ENCODE measurements at regions not wholly inside any gene's neighbourhood (a gene's known extent, or its start where the extent isn't known, plus 50 kb on each side); places are given as distances from the start of the nearest gene placed in this dataset.

DNA sequence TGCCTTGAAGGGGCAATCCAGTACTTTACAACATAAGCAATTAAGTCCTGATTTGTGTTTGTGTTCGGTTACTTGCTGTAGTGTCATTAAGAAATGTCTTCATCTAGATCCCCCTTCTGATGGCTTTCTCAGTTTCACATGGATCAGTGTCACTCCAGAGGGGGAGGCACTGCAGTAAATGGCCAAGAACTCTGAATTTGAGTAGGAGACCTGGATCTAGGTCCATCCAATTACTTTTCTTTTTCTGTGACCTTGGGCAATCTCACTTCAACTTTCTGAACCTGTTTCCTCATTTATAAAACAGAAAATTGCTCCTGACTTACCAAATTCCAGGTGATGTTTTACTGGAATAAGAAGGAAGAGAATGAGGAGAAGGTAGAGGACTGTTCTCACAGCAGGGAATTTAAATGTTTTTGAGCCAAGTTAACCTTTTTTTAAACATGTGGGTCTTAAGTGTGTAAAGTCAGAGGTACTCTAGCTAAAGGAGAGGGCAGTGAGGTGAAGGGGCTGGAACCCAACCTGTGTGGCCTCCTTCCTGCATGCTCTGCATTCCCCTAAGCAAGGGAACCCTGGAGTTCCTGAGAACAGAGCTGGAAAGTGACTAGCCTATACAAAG lies 285.5 kb downstream of the HACE1 start:
- DNase-seq (ENCODE audit: low spot score), result no peak

GRCh38 chr6:104573350-104573749 lies 286.4 kb downstream of the HACE1 start:
- DNase-seq (ENCODE audit: low spot score), result no peak

DNA sequence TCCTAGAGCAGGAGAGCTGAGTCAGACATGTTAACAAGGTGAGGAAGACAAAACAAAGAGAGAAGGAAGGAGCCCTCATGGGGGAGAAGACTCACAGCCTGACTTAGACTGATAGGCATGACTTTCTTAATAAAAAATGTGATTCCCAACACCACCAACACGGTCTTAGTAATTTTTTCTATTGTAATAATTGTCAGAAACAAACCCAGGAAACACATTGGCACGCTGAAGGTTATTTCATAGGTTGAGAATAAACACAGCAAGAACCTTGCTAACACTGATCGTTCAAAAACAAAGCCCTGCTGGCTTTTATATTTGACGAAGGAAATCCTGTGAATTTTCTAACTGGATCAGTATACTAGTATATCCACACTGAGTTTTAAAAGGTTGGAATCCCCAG lies 286.8 kb downstream of the HACE1 start:
- no peak for DNase-seq (ENCODE audit: low spot score)

DNA sequence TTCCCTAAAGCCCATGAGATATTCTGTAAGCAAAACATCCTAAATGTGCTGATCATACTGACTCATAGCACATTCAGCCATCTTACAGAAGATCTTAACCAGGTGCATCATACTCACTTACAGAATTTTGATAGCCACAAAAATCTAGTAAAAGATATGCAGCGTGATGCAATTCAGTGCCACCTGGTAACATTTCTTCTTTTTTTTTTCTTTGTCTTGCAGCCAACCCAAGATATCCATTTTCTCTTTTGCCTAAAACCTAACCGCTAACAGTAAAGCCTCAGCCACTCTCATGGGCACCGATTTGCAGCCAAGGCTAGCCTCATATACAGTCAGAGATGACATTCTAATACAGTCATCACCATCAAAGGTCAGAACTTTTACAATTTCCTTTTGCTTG lies 293.3 kb downstream of the HACE1 start:
- no peak for DNase-seq (ENCODE audit: low spot score)

- DNase-seq (ENCODE audit: low spot score), result no peak
These were observed 296.4 kb downstream of the HACE1 start for GRCh38 chr6:104563306-104563705.

- no peak for DNase-seq (ENCODE audit: low spot score)
These were observed 300.1 kb downstream of the HACE1 start for GRCh38 chr6:104559435-104560202.

GRCh38 chr6:104558746-104559145 lies 301.0 kb downstream of the HACE1 start:
- no peak for DNase-seq (ENCODE audit: low spot score)

- DNase-seq (ENCODE audit: low spot score), result no peak
These were observed 311.4 kb downstream of the HACE1 start for GRCh38 chr6:104548297-104548696.

GRCh38 chr6:104541411-104541810 lies 318.3 kb downstream of the HACE1 start:
- DNase-seq (ENCODE audit: low spot score), result no peak

- no peak for DNase-seq (ENCODE audit: low spot score)
These were observed 319.0 kb downstream of the HACE1 start for GRCh38 chr6:104540743-104541142.

GRCh38 chr6:104539173-104539572 lies 320.5 kb downstream of the HACE1 start:
- DNase-seq (ENCODE audit: low spot score), result no peak

DNA sequence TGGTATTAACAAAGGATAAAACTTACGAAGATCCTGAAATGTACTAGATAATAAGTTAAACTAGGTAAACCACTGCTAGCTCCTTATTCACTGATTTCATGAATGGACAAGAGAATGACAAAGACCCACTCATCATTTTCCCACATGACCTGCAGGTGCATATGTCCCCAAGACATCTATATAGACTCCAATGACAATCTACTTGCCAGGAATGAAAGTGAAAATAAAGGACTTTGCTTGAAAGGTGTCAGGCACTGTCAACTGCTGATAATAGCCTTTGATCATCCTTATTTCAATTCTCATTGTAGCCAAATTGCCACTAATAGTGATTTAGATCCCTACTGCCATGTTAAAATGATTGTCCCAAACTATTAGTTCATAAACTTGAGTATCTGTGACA lies 321.8 kb downstream of the HACE1 start:
- no peak for DNase-seq (ENCODE audit: low spot score)

DNA sequence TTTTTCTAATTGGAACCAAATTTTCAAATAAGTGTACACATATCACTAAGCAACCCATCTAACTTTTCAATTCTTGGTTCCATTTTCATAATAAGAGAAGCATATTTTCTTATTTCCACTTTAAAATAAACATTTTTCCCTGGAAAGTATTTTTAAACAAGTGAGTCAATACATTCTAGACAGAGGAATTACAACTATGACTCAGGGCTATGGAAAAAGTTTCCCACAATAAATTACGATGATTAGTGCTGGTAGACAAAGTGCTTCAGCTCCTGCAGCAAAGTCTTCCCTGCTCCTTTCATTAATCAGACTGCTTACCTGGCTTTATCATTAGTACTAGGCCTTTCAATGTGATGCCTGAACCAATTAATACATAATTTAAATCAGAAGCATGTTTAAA lies 322.5 kb downstream of the HACE1 start:
- DNase-seq (ENCODE audit: low spot score), result no peak

- no peak for DNase-seq (ENCODE audit: low spot score)
These were observed 327.3 kb downstream of the HACE1 start for GRCh38 chr6:104532462-104532861.

DNA sequence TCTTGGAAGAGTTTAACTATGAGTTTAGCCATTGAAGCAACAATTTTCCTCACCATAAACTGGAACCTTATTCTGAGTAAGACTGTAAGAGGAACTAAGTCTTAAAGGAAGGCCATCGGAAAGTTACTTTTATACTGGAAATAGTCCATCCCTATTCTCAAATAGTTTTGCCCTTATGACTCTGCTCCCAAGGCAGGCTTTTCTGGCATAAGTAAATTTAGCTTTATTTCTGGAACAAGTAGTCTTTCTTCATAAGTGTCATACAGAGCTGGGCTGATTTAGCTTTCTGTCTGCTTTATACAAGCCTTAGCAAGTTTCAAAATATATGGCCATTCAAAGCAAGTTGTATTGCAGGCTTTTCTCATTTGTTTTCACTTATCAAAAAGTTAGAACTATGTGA lies 328.1 kb downstream of the HACE1 start:
- peak; percentile 24 for DNase-seq (ENCODE audit: low spot score)

- DNase-seq (ENCODE audit: low spot score), result peak; percentile 39
These were observed 331.8 kb downstream of the HACE1 start for GRCh38 chr6:104527761-104528415.

DNA sequence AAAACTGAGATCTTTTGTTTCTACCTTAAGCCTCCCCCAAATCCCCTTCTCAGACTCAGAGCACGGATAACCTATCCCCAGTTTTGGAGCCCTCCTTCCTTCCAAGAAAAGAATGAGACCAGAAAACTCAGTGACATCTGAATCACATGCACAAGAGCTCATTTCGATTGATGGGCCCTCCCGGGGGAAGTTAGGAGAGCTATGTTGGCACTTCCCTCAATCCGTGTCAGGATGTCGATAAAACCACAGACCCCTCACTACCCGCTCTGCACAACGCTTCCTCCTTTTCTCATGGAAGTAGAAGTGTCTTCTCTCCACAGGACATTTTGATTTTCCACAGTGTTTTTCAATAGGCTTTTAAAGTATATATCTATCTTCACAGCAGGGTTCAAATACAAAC lies 332.4 kb downstream of the HACE1 start:
- peak; percentile 47 for DNase-seq (ENCODE audit: low spot score)

- DNase-seq (ENCODE audit: low spot score), result no peak
These were observed 333.3 kb downstream of the HACE1 start for GRCh38 chr6:104526376-104526775.

- peak; percentile 85 for DNase-seq (ENCODE audit: low spot score)
These were observed 333.9 kb downstream of the HACE1 start for GRCh38 chr6:104525677-104526322.

DNA sequence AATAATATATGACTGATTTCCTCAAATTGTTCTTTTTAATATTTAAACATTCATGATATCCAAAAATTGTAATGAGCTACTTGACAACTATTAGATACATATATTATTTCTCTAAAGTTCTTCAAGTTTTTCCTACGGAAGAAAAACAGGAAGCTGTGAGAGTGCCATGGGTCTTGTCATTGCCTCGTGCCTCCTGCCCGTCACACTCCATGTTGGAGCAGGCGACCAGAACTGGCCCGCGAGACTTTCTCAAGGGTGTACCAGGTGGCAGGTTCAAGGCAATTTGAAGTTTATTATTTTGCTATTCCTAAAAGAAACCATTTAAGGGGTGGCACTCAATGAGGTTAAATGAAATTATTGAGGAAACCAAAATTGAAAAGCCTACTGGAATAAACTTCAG lies 337.2 kb downstream of the HACE1 start:
- no peak for DNase-seq (ENCODE audit: low spot score)

DNA sequence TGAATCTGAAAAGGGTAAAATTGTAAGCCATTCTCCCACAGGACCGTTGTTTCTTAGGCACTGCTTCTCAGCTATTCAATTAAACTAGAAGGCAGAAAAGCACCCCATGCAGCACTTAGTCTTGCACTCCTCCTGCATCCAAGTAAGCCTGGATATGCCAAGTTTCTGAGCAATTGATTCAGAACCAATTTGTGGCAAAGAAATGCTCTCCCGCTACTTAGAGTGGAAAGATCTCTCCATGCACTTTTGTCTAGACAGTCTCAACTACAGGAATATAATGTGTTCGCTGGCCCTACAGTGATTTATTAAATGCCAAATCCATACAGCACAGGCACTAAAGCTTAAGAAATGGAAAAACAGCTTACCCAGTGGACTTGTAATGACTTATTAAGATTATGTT lies 338.5 kb downstream of the HACE1 start:
- DNase-seq (ENCODE audit: low spot score), result no peak

GRCh38 chr6:104519566-104519965 lies 340.2 kb downstream of the HACE1 start:
- no peak for DNase-seq (ENCODE audit: low spot score)

DNA sequence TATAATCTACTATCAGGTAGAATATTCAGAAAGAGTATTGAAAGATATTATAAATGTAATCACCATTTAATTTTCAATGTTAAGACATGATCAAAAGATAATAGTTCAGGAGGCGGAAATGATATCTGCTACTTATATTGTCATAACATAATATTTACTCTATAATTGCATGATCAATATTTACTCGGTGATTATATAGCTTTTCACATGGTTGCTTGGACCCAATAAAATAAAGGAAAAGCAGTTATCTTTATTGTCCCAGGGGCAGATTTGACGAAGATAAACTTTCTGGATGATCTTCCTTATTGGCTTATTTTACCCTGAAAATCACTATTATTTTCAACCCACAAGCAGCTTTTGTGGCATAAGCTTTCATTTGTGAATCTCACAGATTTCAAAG lies 350.4 kb downstream of the HACE1 start:
- DNase-seq (ENCODE audit: low spot score), result no peak
